GM23248 (cell line): ENCODE measurements at regions not wholly inside any gene's neighbourhood (a gene's known extent, or its start where the extent isn't known, plus 50 kb on each side); places are given as distances from the start of the nearest gene placed in this dataset.

Source experiments
- DNase-seq: peaks from one replicate; pipeline ENCODE4 v3.0.0-alpha.2; 2015
- H2AFZ ChIP-seq: fragments of 200-600 bp; sonication (generic); 2 replicates; pipeline ENCODE4 v1.6.1; 2016; ENCODE audit warnings: antibody characterized with exemption
- H3F3A ChIP-seq: fragments of 200-600 bp; sonication (generic); 2 replicates; pipeline ENCODE4 v1.6.1; 2016; ENCODE audit warnings: mild to moderate bottlenecking, antibody characterized with exemption, mixed run types; ENCODE audit not compliant: insufficient read depth
- H3K27ac ChIP-seq: fragments of 200-600 bp; sonication (generic); 2 replicates; pipeline ENCODE4 v1.5.1; 2016; ENCODE audit warnings: mild to moderate bottlenecking
- H3K27me3 ChIP-seq: fragments of 200-600 bp; sonication (generic); replicated peaks from 2 replicates; pipeline ENCODE4 v1.6.1; 2016; ENCODE audit warnings: mild to moderate bottlenecking; ENCODE audit not compliant: insufficient read depth
- H3K36me3 ChIP-seq: fragments of 200-600 bp; sonication (generic); 2 replicates; pipeline ENCODE4 v1.6.1; 2016; ENCODE audit warnings: low read depth, mild to moderate bottlenecking
- H3K4me1 ChIP-seq: fragments of 200-600 bp; sonication (generic); 2 replicates; pipeline ENCODE4 v1.6.1; 2016; ENCODE audit warnings: mild to moderate bottlenecking; ENCODE audit not compliant: insufficient read depth
- H3K4me2 ChIP-seq: fragments of 200-600 bp; sonication (generic); one replicate; pipeline ENCODE4 v1.6.1; 2016; ENCODE audit warnings: mild to moderate bottlenecking; ENCODE audit not compliant: unreplicated experiment
- H3K4me3 ChIP-seq: fragments of 200-600 bp; sonication (generic); 2 replicates; pipeline ENCODE4 v1.5.1; 2016; ENCODE audit warnings: mild to moderate bottlenecking
- H3K79me2 ChIP-seq: fragments of 200-600 bp; sonication (generic); 2 replicates; pipeline ENCODE4 v1.6.1; 2016; ENCODE audit warnings: mild to moderate bottlenecking; ENCODE audit not compliant: insufficient read depth
- H3K9ac ChIP-seq: fragments of 200-600 bp; sonication (generic); 2 replicates; pipeline ENCODE4 v1.6.1; 2016; ENCODE audit warnings: mild to moderate bottlenecking
- H3K9me2 ChIP-seq: fragments of 200-600 bp; sonication (generic); 2 replicates; pipeline ENCODE4 v1.6.1; 2016; ENCODE audit warnings: mixed run types, mild to moderate bottlenecking, moderate library complexity; ENCODE audit not compliant: insufficient read depth
- H3K9me3 ChIP-seq: fragments of 200-600 bp; sonication (generic); one replicate; pipeline ENCODE4 v1.6.1; 2017; ENCODE audit warnings: low read depth
- H4K20me1 ChIP-seq: fragments of 200-600 bp; sonication (generic); 2 replicates; pipeline ENCODE4 v1.6.0; 2016; ENCODE audit not compliant: insufficient read depth
- EZH2 ChIP-seq: fragments of 200-600 bp; sonication (generic); IDR thresholded peaks from 2 replicates; pipeline ENCODE4 v1.6.1; 2018; ENCODE audit warnings: antibody characterized with exemption, mild to moderate bottlenecking; ENCODE audit not compliant: insufficient read depth, poor library complexity, severe bottlenecking
- EZH2phosphoT487 ChIP-seq: fragments of 200-600 bp; sonication (generic); IDR thresholded peaks from 2 replicates; pipeline ENCODE4 v1.6.1; 2018; ENCODE audit warnings: antibody characterized with exemption, moderate library complexity, mild to moderate bottlenecking, low read depth; ENCODE audit not compliant: insufficient read depth
- WGBS, 2 experiments: methylation state at CpG; one replicate each; pipeline ENCODE4 v1.1.6; 2015 to 2017; ENCODE audit warnings: low lambda C conversion rate in 2 of 2, low coverage in 1 of 2; ENCODE audit errors: missing lambda C conversion rate in 2 of 2; 5-methylcytosine and 5-hydroxymethylcytosine counted together
- in situ Hi-C: fragments of 300-500 bp; cut with MboI; formaldehyde crosslinking; loops from 2 replicates; pipeline ENCODE4 v1.15.0; 2020

DNA sequence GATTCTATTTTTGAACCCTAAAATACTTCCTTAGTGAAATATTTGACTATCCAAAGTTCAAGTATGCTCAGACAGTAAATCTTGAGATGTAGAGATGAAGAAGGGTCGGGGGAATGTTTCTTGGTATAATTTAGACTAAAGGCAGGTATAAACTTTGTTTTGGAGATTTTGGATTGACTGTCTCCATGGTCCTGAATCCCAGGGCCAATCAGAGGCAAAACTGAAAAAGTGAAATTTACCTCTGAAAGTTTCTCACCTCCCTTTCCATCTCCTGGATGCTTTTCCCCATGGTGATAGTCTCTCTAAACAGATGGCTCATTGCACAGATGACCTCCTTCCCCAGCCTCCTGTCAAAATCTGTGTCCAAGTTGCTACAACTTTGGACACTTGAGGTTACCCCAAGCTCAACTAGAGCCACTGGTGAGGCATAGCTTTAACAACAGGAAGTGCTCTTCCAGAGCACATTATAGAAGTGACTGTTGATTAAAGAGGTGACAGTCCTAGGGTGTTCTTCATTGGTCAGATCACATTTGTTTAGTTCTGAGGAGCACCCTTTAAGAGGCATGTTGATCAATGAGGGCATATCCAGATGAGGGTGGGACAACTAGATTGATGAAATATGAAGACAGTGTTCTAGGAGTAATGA, 128.4 kb downstream of the AKAP11 start:
- H3K4me3 ChIP-seq = no peak overlapping the region
- no peak overlapping the region for H3K27ac ChIP-seq
- no peak overlapping the region for H3K9ac ChIP-seq
- TF ChIP-seq EZH2phosphoT487 (no peak), EZH2 (no peak)
- H3K9me3 ChIP-seq = no peaks in the 10 kb centered on the region
- H3F3A ChIP-seq = no peaks in the 10 kb centered on the region
- no peak for DNase-seq
- no peak overlapping the region for H3K4me2 ChIP-seq
- no peaks in the 10 kb centered on the region for H3K9me2 ChIP-seq
- H3K27me3 ChIP-seq = peaks cover 12% of the 10 kb centered on the region; the same call in 1 of the 2 replicates
- in situ Hi-C loops = no loop called here
- no peaks in the 10 kb centered on the region for H3K36me3 ChIP-seq
- no peaks in the 10 kb centered on the region for H3K79me2 ChIP-seq
- no peak overlapping the region for H2AFZ ChIP-seq
- H4K20me1 ChIP-seq = no peaks in the 10 kb centered on the region
- 0 out of 2 replicates have a peak, but pooled peaks cover 4% of the 10 kb centered on the region for H3K4me1 ChIP-seq
- WGBS, 2 experiments = 0% methylated on average over 1 of the region's 1 CpG

DNA sequence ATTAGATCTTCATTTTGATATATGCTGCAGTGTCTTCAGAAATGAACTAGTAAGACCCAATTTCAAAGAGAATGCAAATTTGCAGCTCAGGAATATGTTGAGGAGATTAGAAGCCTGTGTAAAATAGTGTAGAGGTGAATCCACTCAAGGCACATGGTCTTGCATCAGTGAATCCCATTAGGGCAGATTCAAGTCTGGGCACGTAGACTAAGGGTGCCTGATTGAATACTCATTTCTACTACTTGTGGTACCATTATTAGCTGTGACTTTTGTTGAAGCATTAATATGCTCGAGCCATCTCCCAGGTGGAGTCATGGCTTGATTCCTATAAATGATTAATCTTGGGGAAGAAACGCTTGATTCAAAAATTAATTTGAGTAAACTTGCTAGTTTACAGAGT, 129.4 kb downstream of the AKAP11 start:
- H4K20me1 ChIP-seq = no peaks in the 10 kb centered on the region
- DNase-seq = no peak
- 0 out of 2 replicates have a peak, but pooled peaks cover 6% of the 10 kb centered on the region for H3K4me1 ChIP-seq
- no peak overlapping the region for H2AFZ ChIP-seq
- H3F3A ChIP-seq = no peaks in the 10 kb centered on the region
- peaks cover 10% of the 10 kb centered on the region; the same call in 1 of the 2 replicates for H3K27me3 ChIP-seq
- in situ Hi-C loops = no loop called here
- H3K9me3 ChIP-seq = no peaks in the 10 kb centered on the region
- H3K36me3 ChIP-seq = no peaks in the 10 kb centered on the region
- H3K79me2 ChIP-seq = no peaks in the 10 kb centered on the region
- no peak overlapping the region for H3K9ac ChIP-seq
- WGBS, 2 experiments = 37 to 45% methylated on average over 3 of the region's 3 CpGs
- H3K4me3 ChIP-seq = no peak overlapping the region
- no peaks in the 10 kb centered on the region for H3K9me2 ChIP-seq
- no peak overlapping the region for H3K4me2 ChIP-seq
- no peak for TF ChIP-seq EZH2
- no peak for TF ChIP-seq EZH2phosphoT487
- H3K27ac ChIP-seq = no peak overlapping the region

DNA sequence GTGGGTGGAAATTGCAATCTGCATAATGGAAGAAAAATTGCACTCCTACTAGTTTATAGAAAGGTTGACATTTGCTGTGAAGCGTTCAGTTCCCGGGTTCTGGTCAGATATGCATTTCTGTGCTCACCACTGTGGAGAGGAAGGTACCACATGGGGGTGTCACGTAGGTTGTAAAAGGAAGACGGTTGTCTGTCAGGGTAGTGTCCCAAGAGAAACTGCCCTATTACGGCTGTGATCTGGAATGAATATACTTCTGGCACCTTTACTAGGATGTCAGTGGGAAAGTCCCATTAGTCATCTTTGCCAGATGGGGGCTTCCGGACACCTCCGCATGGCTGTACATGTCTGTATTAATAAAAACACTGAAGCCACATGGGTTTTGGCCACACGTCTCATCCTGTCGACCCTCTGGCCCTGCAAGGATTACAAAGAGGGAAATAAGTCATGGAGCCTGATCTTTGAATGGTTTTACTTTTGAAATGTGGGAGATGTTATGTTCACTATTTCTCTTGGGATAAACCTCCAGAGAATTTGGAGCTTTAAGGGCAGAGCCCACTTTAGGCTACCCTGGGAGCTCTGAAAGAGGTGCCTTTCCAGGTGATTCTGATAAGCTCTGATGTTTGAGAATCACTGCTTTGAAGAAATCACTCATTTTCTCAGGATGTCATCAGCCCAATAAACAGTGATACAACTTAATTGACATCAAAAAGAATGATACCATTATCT, 133.9 kb downstream of the AKAP11 start:
- Histone ChIP-seq H3K4me3 (no peak overlapping the region), H3K9me3 (no peaks in the 10 kb centered on the region), H4K20me1 (no peaks in the 10 kb centered on the region), H3K36me3 (no peaks in the 10 kb centered on the region), H3K4me1 (0 out of 2 replicates have a peak, but pooled peaks cover 2% of the 10 kb centered on the region), H2AFZ (no peak overlapping the region), H3K27ac (no peak overlapping the region), H3K4me2 (no peak overlapping the region), H3K79me2 (no peaks in the 10 kb centered on the region), H3K9me2 (no peaks in the 10 kb centered on the region), H3K9ac (no peak overlapping the region), H3F3A (no peaks in the 10 kb centered on the region), H3K27me3 (0 out of 2 replicates have a peak, but pooled peaks cover 3% of the 10 kb centered on the region)
- no peak for TF ChIP-seq EZH2
- TF ChIP-seq EZH2phosphoT487 = no peak
- peak; percentile 44 for DNase-seq
- in situ Hi-C loops = no loop called here
- WGBS, 2 experiments = 21 to 22% methylated on average over 9 of the region's 9 CpGs

DNA sequence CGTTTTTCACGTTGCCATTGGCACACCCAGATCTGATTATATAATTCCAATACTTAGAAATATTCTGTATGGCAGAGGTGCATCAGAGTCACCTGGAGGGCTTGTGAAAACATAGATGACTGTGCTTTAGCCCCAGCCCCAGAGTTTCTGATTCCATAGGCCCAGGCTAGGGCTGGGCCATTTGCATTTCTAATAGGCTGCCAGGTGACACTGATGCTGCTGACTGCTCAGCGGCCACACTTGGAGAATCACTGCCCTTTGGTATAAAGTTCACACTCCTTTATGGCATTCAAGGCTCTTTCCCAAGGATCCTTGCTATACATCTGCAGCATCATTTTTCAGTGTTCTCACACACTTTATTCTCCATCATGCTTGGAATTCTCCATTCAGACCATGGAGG, 137.1 kb downstream of the AKAP11 start:
- no peaks in the 10 kb centered on the region for H3K9me3 ChIP-seq
- peaks cover 10% of the 10 kb centered on the region; the same call in 1 of the 2 replicates for H3K27me3 ChIP-seq
- H3K9me2 ChIP-seq = no peaks in the 10 kb centered on the region
- H3K4me3 ChIP-seq = no peak overlapping the region
- no peak overlapping the region for H3K27ac ChIP-seq
- H3K36me3 ChIP-seq = no peaks in the 10 kb centered on the region
- in situ Hi-C loops = no loop called here
- no peaks in the 10 kb centered on the region for H4K20me1 ChIP-seq
- WGBS, 2 experiments = 7 to 14% methylated on average over 3 of the region's 3 CpGs
- no peak overlapping the region for H3K4me2 ChIP-seq
- H3K9ac ChIP-seq = no peak overlapping the region
- no peak for TF ChIP-seq EZH2
- no peak for DNase-seq
- no peaks in the 10 kb centered on the region for H3F3A ChIP-seq
- H3K79me2 ChIP-seq = no peaks in the 10 kb centered on the region
- no peak overlapping the region for H2AFZ ChIP-seq
- 0 out of 2 replicates have a peak, but pooled peaks cover 2% of the 10 kb centered on the region for H3K4me1 ChIP-seq
